GM19035 (cell line): ENCODE measurements at regions not wholly inside any gene's neighbourhood (a gene's known extent, or its start where the extent isn't known, plus 50 kb on each side); places are given as distances from the start of the nearest gene placed in this dataset.

Source experiments
- ATAC-seq: cut with Tn5 transposase; IDR thresholded peaks from one replicate; pipeline ENCODE4 v1.9.1; 2021; ENCODE audit not compliant: unreplicated experiment

DNA sequence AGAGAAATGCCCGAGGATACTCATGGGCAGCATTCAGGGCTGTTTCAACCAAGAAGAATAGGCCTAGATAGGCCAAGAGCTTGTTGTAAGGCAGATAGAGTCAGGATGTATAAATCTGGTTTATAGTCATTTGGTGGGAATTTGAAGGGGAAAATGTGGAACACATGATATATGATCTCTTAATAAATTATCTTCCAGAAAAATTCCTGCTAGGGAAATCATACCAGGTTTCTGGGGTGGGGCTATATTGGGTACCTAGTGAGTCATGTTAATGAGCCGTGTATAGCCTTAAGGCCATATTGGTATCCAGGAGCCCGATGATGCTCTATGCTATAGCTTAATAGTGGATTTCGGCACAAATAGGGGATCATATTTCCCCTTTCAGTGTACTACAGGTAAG is 51.5 kb upstream of the HTR2A start:
- no peak for ATAC-seq

DNA sequence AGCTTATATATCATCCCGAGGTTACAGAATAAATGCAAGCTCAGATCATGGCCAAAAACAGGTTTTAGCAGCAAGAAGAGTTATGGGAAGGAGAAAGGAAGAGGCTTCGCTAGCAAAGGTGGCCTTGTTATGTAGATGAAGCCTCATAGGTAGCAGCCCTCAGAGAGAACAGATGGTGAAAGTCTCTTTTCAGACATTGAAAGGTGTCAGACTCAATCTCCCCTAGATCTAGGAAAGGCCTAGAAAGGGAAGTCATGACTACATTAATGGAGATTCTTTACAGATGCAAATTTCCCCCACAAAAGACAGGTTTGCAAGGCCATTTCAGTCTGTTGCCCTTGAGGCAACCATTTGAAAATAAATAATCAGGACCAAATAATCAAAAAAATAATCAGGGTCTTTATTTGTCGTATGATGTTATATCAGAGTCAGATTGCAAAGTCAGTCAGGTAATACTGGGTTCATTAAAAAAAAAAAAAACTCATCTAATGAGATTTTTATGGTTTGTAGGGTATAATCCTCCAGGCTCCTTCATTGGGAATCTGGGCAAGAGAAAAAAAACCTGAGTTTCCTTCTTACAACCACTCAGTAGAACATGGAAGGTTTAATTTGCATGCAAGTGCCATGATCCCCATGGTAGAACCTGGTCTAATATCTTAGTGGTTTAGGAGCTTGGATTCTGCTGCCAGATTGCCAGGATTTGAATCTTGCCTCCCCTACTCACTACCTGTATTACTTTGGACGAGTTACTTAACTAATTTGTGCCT is 50.8 kb upstream of the HTR2A start:
- ATAC-seq = no peak
